Ectodermal cell (in vitro differentiated cells): ENCODE measurements at regions not wholly inside any gene's neighbourhood (a gene's known extent, or its start where the extent isn't known, plus 50 kb on each side); places are given as distances from the start of the nearest gene placed in this dataset.
"Not testable (repeated sequence)": the region's sequence is repeated elsewhere in the genome, so short reads cannot be mapped to it uniquely, and the experiment has no call there.

Experiments used
- H3K27ac ChIP-seq: 2 replicates; pipeline ENCODE4 v1.7.0; 2013; ENCODE audit warnings: mild to moderate bottlenecking, low read depth, low read length; ENCODE audit not compliant: insufficient read depth, poor library complexity, severe bottlenecking
- H3K27me3 ChIP-seq: 2 replicates; pipeline ENCODE4 v1.7.0; 2013; ENCODE audit warnings: mild to moderate bottlenecking, low read length; ENCODE audit not compliant: insufficient read depth, control insufficient read depth, poor library complexity, severe bottlenecking
- H3K36me3 ChIP-seq: one replicate; pipeline ENCODE4 v1.7.0; 2013; ENCODE audit warnings: low read length; ENCODE audit not compliant: control insufficient read depth, insufficient read depth
- H3K4me1 ChIP-seq: one replicate; pipeline ENCODE4 v1.7.0; 2013; ENCODE audit warnings: low read length; ENCODE audit not compliant: control insufficient read depth, insufficient read depth
- H3K4me3 ChIP-seq: 2 replicates; pipeline ENCODE4 v1.7.0; 2013; ENCODE audit warnings: low read depth, low read length, control low read depth; ENCODE audit not compliant: insufficient read depth
- H3K9me3 ChIP-seq: 2 replicates; pipeline ENCODE4 v1.7.0; 2013; ENCODE audit warnings: mild to moderate bottlenecking, low read length, moderate library complexity; ENCODE audit not compliant: control insufficient read depth
- WGBS, 2 experiments: methylation state at CpG; one replicate each; pipeline ENCODE4 v1.1.7; 2013; ENCODE audit warnings: missing lambda C conversion rate in 2 of 2; 5-methylcytosine and 5-hydroxymethylcytosine counted together

DNA sequence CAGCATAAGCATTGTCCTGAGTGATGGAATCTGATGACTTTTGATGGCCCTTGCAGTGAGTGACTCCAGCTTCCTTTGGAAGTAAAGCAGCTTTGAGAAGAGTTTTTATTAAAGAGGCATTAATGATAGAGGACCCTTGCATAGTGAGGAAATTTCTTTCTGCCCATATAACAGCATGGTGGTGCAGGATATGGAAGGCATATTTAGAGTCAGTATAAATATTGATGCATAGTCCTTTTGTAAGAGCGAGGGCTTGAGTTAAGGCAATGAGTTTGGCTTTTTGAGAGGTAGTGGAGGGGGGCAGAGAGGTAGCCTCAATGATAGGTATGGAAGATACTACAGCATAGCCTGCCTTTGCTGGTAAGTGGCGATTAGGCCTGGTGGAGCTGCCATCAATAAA, 87.7 kb upstream of the DNAH14 start:
- not testable (repeated sequence) for H3K9me3 ChIP-seq, H3K27me3 ChIP-seq, H3K4me1 ChIP-seq, H3K4me3 ChIP-seq, H3K27ac ChIP-seq, H3K36me3 ChIP-seq
- WGBS, 2 experiments, result 90 to 100% methylated on average over 2 of the region's 2 CpGs

DNA sequence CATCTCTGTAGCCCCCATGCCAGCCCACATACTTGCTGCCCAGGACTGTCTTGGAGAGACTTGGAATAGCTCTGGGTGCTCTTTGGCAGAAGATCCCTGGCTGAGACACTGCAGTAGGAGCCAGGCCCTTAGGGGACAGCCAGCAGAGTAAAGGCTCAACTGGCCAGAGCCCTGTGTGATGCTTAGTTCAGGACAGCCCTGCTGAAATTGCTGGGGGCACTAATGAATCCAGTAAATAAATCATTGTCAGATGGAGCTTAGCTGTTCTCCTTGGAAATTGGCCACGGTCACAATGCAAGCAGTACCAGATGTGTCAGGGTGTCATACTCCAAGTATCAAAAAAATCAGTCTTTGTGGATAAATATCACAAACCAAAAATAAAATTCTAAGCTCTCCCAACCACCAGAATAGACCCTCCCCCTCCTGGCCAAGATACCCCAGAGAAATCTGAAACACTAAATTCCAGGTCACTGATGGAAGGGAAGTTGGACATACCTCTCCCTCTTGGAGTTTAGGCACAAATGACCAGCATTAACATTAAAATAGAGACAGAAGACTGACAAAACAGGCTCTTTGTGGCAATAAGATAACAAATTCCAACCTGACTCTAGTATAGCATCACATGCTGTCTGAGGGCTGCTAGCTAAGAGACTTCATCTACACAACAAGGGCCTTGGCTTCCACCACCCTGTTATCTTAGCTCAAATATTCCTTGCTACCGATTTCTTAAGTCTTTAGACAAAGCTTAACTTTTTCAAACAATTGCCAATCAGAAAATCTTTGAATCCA, 83.2 kb upstream of the DNAH14 start:
- no peaks in the 10 kb centered on the region for H3K4me1 ChIP-seq
- no peak overlapping the region for H3K4me3 ChIP-seq
- no peaks in the 10 kb centered on the region for H3K27me3 ChIP-seq
- WGBS, 2 experiments, result 67 to 74% methylated on average over 2 of the region's 2 CpGs
- H3K36me3 ChIP-seq, result no peaks in the 10 kb centered on the region
- H3K27ac ChIP-seq, result no peak overlapping the region
- H3K9me3 ChIP-seq, result no peaks in the 10 kb centered on the region

DNA sequence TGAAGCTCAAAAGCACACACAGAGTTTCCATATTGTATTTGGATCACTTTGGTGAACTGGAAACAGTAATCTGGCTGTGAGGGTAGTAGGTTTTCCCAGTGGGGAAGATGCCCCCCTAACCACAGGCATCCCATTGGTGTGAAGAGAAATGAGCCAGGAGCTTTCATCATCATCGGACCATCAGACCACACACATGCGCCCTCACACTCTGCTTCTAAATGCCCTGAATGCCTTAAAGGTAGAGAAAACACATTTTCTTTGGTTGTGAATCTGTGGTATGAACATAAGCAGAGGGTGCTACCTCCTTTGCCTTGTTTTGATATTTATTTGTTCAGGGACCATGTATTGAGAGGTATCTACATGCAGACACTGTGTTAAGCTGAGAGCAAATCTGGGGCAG, 79.0 kb upstream of the DNAH14 start:
- Histone ChIP-seq H3K9me3 (no peaks in the 10 kb centered on the region), H3K36me3 (no peaks in the 10 kb centered on the region), H3K4me3 (no peak overlapping the region), H3K27ac (no peak overlapping the region), H3K4me1 (no peaks in the 10 kb centered on the region), H3K27me3 (no peaks in the 10 kb centered on the region)
- 94 to 100% methylated on average over 2 of the region's 2 CpGs for WGBS, 2 experiments

DNA sequence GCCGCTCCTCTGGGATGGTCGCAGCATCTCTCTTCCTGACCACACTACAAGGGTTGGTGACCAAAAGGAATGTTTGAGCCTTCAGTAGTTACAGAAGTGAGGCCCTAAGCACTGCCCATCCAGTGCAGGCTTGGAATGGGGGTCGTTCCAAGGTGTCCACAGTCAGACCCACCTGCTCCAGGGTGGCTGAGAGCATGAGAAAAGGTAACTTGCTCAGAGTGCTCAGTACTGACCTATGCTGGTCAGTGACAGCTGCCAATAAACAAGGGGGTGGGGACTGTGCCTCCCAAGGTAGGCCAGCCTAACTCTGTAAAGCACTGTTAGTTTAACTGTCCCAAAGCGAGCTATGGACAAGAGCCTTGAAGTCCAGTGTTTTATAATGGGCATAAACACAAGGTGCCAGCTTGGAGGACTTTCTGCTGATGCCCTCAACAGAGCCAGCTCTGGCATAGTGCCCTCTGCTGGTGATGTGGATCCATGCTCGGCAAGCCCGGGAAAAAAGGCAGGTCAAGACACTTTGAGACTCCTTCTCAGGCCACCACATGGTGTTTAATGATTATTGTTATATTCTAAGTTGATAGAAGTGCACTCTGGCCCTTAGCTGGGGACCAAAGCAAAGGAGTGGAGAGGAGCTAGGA, 78.1 kb upstream of the DNAH14 start:
- 61 to 64% methylated on average over 6 of the region's 6 CpGs for WGBS, 2 experiments
- H3K4me1 ChIP-seq, result no peaks in the 10 kb centered on the region
- no peak overlapping the region for H3K4me3 ChIP-seq
- H3K27me3 ChIP-seq, result no peaks in the 10 kb centered on the region
- no peak overlapping the region for H3K27ac ChIP-seq
- no peaks in the 10 kb centered on the region for H3K36me3 ChIP-seq
- no peaks in the 10 kb centered on the region for H3K9me3 ChIP-seq

DNA sequence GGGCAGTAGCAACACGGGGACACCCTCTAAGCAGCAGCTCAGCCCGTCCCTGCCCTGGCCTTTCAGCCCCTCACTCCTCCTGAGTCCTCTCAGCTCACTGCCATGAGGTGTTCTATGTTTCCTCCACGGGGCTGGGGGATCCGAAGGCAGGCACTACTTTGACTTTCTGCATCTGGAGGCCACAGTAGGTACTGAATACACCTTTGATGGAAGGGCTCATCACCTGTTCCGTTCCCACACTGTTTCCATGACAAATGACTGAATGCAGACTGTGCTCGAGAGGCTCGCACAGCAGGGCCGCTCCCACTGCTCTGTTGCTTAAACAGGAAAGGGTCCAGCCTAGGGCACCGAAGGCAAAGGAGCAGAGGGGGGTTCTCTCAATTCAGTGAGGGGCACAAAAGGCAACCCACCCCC, 77.6 kb upstream of the DNAH14 start:
- Histone ChIP-seq H3K4me3 (no peak overlapping the region), H3K36me3 (no peaks in the 10 kb centered on the region), H3K4me1 (no peaks in the 10 kb centered on the region), H3K9me3 (no peaks in the 10 kb centered on the region), H3K27me3 (no peaks in the 10 kb centered on the region), H3K27ac (no peak overlapping the region)
- 51 to 55% methylated on average over 9 of the region's 9 CpGs for WGBS, 2 experiments

DNA sequence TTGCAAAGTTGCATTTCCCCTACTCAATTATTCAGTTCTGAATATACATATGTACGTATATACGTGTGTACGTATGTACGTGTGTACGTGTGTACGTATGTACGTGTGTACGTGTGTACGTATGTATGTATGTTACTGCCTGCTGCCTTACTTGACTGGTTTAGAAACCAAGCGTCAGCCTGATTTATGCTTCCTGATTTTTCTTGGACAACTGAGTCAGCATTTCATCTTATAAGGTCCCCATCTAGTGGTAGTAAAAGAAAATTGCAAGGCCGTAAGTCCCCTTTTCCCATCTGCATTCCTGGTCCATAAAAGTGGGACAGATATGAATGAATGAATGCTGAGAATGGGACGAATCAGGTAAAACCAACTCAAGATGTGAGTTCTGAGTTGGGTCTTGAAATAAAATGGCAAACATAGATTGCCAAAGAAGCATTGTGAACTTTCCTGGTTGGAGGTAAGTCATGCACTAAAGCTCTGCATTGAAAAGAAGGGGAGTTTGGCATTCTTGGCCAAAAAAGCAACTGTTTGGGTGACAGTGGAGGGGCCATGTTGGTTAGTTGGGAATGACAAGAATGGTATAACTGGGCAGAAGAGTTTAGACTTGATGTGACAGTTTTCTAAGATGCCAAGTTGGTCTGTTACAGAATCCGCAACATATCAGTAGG, 76.4 kb upstream of the DNAH14 start:
- H3K4me1 ChIP-seq, result no peaks in the 10 kb centered on the region
- H3K27me3 ChIP-seq, result no peaks in the 10 kb centered on the region
- WGBS, 2 experiments, result 53 to 59% methylated on average over 13 of the region's 13 CpGs
- no peak overlapping the region for H3K4me3 ChIP-seq
- H3K36me3 ChIP-seq, result no peaks in the 10 kb centered on the region
- H3K9me3 ChIP-seq, result no peaks in the 10 kb centered on the region
- no peak overlapping the region for H3K27ac ChIP-seq

DNA sequence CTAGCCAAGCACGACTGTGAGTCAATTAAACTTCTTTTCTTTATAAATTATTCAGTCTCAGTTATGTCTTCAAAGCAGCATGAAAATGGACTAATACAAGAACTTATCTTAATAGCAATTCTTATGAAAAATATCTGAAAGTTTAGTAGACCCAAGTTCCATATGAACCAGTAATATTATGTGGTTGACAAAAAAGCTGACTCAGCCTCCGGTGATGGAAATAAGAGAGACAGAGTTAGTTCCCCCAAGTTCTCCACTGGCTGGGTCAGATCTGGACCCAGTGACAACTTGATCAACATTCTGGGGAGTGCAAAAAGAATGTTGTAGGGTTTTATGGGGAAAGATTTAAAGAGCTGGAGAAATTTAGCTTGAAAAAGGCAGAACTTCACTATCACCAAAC, 72.5 kb upstream of the DNAH14 start:
- H3K4me3 ChIP-seq, result no peak overlapping the region
- H3K4me1 ChIP-seq, result no peaks in the 10 kb centered on the region
- H3K27ac ChIP-seq, result no peak overlapping the region
- no peaks in the 10 kb centered on the region for H3K36me3 ChIP-seq
- H3K27me3 ChIP-seq, result no peaks in the 10 kb centered on the region
- H3K9me3 ChIP-seq, result no peaks in the 10 kb centered on the region
- 89 to 100% methylated on average over 2 of the region's 2 CpGs for whole genome bisulfite sequencing, 2 experiments

DNA sequence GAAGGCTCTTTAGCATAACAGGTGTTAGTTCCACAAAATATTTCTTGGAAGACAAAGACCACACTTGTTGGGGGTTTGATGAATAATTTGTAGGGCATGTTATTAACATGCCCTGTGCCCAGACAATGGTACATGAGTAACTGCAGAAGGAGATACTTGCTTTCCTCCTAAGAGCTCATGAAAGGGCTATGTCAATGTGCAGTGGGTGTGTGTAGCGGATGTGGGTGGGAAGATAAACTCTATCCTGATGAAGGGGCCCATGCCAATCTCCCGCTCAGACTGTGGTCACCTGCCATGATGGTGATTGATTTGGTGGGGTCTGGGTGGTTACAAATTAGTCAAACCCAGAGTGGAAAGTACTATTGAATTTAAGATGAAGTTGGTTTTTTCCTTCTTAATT, 69.8 kb upstream of the DNAH14 start:
- no peaks in the 10 kb centered on the region for H3K36me3 ChIP-seq
- WGBS, 2 experiments, result 90 to 96% methylated on average over 2 of the region's 2 CpGs
- no peaks in the 10 kb centered on the region for H3K27me3 ChIP-seq
- no peaks in the 10 kb centered on the region for H3K9me3 ChIP-seq
- H3K4me1 ChIP-seq, result no peaks in the 10 kb centered on the region
- no peak overlapping the region for H3K4me3 ChIP-seq
- no peak overlapping the region for H3K27ac ChIP-seq

DNA sequence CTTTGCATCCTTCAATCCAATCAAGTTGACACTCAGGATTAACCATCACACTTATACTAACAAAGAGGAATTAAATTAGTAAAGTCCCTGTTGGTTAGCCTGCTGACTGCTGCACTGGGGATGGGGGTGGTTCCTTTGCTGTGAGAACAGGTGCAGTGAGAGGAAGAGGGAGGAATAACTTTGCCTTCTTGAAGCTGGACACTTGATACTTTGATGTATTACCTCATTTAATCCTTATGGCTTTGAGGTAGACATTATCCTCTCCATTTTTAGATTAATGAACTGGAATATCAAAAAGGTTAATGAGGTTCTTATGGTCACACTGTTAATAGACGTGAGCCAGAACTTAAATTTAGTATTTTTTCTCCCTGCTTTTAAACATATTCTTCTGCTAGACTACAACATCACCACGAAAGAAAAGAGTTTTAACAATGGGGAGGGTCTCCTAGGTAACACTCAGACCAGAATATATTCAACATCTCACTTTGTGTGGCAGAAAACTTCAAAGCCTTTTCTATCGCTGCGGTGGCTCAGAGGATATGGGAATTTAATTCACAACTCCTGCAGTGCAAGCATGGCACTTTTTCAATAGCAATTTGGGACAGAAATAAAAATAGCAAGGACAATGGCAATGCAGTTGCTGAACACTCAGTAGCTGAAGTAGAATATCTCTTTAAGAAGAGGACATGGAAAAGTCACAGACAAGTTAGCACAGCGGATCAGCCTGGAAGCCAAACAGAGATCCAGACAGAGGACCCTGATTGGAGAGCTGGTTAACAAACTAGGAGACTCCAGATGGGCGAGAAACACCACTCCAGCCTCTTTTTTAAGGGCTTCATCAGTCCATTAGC, 68.8 kb upstream of the DNAH14 start:
- no peaks in the 10 kb centered on the region for H3K27me3 ChIP-seq
- H3K27ac ChIP-seq, result peak overlapping the region; percentile 8
- no peaks in the 10 kb centered on the region for H3K9me3 ChIP-seq
- H3K4me3 ChIP-seq, result no peak overlapping the region
- no peaks in the 10 kb centered on the region for H3K36me3 ChIP-seq
- no peaks in the 10 kb centered on the region for H3K4me1 ChIP-seq
- 86 to 87% methylated on average over 6 of the region's 6 CpGs for WGBS, 2 experiments

DNA sequence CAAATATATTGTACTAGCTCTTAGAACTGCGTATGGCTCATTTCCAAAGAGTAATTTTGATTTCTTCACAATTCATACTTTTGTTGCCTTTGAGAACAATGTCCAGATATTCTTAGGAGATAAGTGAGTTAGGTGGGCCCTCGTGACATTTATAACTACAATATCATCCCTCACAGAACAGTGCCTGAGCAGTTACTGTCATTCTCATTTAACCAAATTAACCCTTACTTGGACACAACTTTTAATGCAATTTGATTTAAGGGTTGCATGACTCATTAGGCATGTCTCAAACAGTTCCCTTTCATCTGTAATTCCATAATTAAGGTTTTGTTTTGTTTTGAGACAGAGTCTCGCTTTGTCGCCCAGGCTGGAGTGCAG, 68.1 kb upstream of the DNAH14 start:
- H3K27ac ChIP-seq, result no peak overlapping the region
- H3K27me3 ChIP-seq, result no peaks in the 10 kb centered on the region
- no peaks in the 10 kb centered on the region for H3K9me3 ChIP-seq
- WGBS, 2 experiments, result 92 to 97% methylated on average over 4 of the region's 4 CpGs
- H3K4me3 ChIP-seq, result no peak overlapping the region
- H3K36me3 ChIP-seq, result no peaks in the 10 kb centered on the region
- no peaks in the 10 kb centered on the region for H3K4me1 ChIP-seq
